ENCODE measurements at regions not wholly inside any gene's neighbourhood (a gene's known extent, or its start where the extent isn't known, plus 50 kb on each side); places are given as distances from the start of the nearest gene placed in this dataset.

GRCh38 chr10:52637592-52637991 is 135.0 kb downstream of the MBL2 start:
- TF ChIP-seq GATA2 (IDR thresholded peaks at IDR 0.05; ENCODE audit: low read depth, low read length): no peak
- TF ChIP-seq GATA3 (IDR thresholded peaks at IDR 0.05; ENCODE audit: low read depth, low read length): no peak
